Parathyroid adenoma (tissue), 2 donors: ENCODE measurements at regions not wholly inside any gene's neighbourhood (a gene's known extent, or its start where the extent isn't known, plus 50 kb on each side); places are given as distances from the start of the nearest gene placed in this dataset.

Experiments used
- H2AFZ ChIP-seq: fragments of 300-600 bp; sonication (generic); one replicate; pipeline ENCODE4 v1.7.0; 2017; ENCODE audit warnings: antibody characterized with exemption, mild to moderate bottlenecking
- H3K27ac ChIP-seq: fragments of 300-600 bp; sonication (generic); one replicate; pipeline ENCODE4 v1.7.0; 2017
- H3K27me3 ChIP-seq: fragments of 300-600 bp; sonication (generic); one replicate; pipeline ENCODE4 v1.7.0; 2017; ENCODE audit warnings: low read length; ENCODE audit not compliant: control insufficient read depth, insufficient read depth
- H3K36me3 ChIP-seq: fragments of 300-600 bp; sonication (generic); one replicate; pipeline ENCODE4 v1.7.0; 2017; ENCODE audit warnings: low read length; ENCODE audit not compliant: control insufficient read depth, insufficient read depth
- H3K4me1 ChIP-seq: fragments of 300-600 bp; sonication (generic); one replicate; pipeline ENCODE4 v1.7.0; 2017; ENCODE audit warnings: control low read depth
- H3K4me2 ChIP-seq: fragments of 300-600 bp; sonication (generic); one replicate; pipeline ENCODE4 v1.7.0; 2017; ENCODE audit warnings: low read length
- H3K4me3 ChIP-seq: fragments of 300-600 bp; sonication (generic); one replicate; pipeline ENCODE4 v1.7.0; 2017; ENCODE audit warnings: low read depth, low read length
- H3K79me2 ChIP-seq: fragments of 300-600 bp; sonication (generic); one replicate; pipeline ENCODE4 v1.7.0; 2017; ENCODE audit warnings: control low read depth
- H3K9ac ChIP-seq: fragments of 300-600 bp; sonication (generic); one replicate; pipeline ENCODE4 v1.7.0; 2017; ENCODE audit warnings: mild to moderate bottlenecking
- H3K9me3 ChIP-seq: fragments of 300-600 bp; sonication (generic); one replicate; pipeline ENCODE4 v1.7.0; 2017; ENCODE audit warnings: low read length; ENCODE audit not compliant: control insufficient read depth
- TF ChIP-seq, protein P1 (sequence below): fragments of 300-600 bp; sonication (generic); IDR thresholded peaks from one replicate; pipeline ENCODE4 v1.7.0; 2017; ENCODE audit warnings: antibody characterized with exemption, mild to moderate bottlenecking
- donor health status: primary hyperparathyroidism.

GRCh38 chr2:468648-469336, 180.9 kb upstream of the ALKAL2 start:
- H3K27me3 ChIP-seq = no peaks in the 10 kb centered on the region
- H3K9me3 ChIP-seq = no peaks in the 10 kb centered on the region
- H3K27ac ChIP-seq = no peak overlapping the region
- H3K4me3 ChIP-seq = no peak overlapping the region
- H3K4me1 ChIP-seq = no peaks in the 10 kb centered on the region
- TF ChIP-seq, protein P1, sequence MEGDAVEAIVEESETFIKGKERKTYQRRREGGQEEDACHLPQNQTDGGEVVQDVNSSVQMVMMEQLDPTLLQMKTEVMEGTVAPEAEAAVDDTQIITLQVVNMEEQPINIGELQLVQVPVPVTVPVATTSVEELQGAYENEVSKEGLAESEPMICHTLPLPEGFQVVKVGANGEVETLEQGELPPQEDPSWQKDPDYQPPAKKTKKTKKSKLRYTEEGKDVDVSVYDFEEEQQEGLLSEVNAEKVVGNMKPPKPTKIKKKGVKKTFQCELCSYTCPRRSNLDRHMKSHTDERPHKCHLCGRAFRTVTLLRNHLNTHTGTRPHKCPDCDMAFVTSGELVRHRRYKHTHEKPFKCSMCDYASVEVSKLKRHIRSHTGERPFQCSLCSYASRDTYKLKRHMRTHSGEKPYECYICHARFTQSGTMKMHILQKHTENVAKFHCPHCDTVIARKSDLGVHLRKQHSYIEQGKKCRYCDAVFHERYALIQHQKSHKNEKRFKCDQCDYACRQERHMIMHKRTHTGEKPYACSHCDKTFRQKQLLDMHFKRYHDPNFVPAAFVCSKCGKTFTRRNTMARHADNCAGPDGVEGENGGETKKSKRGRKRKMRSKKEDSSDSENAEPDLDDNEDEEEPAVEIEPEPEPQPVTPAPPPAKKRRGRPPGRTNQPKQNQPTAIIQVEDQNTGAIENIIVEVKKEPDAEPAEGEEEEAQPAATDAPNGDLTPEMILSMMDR = no peak
- H3K4me2 ChIP-seq = no peak overlapping the region
- no peaks in the 10 kb centered on the region for H3K36me3 ChIP-seq
- H2AFZ ChIP-seq = no peak overlapping the region
- H3K79me2 ChIP-seq = no peaks in the 10 kb centered on the region
- no peak overlapping the region for H3K9ac ChIP-seq

GRCh38 chr2:467892-468647, 180.2 kb upstream of the ALKAL2 start:
- Histone ChIP-seq H3K4me3 (no peak overlapping the region), H3K9ac (no peak overlapping the region), H3K9me3 (no peaks in the 10 kb centered on the region), H3K4me1 (no peaks in the 10 kb centered on the region), H3K27me3 (no peaks in the 10 kb centered on the region), H3K4me2 (no peak overlapping the region), H2AFZ (no peak overlapping the region), H3K27ac (no peak overlapping the region), H3K79me2 (no peaks in the 10 kb centered on the region), H3K36me3 (no peaks in the 10 kb centered on the region)
- TF ChIP-seq, protein P1 = no peak

DNA sequence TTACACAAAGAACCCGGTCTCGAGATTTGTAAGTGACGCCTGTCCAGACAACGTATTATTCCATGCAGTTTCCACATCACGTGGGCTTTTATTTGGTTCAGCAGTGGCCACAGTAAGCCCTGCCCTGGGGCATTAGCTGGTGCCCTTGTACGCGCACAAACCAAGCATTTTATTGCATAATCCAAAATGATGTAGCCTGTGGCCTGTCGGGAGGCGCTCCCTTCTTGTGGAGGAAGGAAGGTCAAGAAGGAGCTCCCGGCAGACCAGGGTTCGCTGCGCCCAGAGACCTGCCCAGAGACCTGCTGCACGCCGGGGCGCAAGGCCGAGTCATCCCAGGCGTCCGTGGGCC, 179.6 kb upstream of the ALKAL2 start:
- TF ChIP-seq, protein P1 = no peak
- Histone ChIP-seq H2AFZ (no peak overlapping the region), H3K27me3 (no peaks in the 10 kb centered on the region), H3K36me3 (no peaks in the 10 kb centered on the region), H3K9me3 (no peaks in the 10 kb centered on the region), H3K9ac (no peak overlapping the region), H3K4me1 (no peaks in the 10 kb centered on the region), H3K27ac (no peak overlapping the region), H3K4me3 (no peak overlapping the region), H3K4me2 (no peak overlapping the region), H3K79me2 (no peaks in the 10 kb centered on the region)

GRCh38 chr2:467101-467500, 179.2 kb upstream of the ALKAL2 start:
- Histone ChIP-seq H3K36me3 (no peaks in the 10 kb centered on the region), H3K27ac (no peak overlapping the region), H3K27me3 (no peaks in the 10 kb centered on the region), H3K9ac (no peak overlapping the region), H3K4me1 (no peaks in the 10 kb centered on the region), H3K79me2 (no peaks in the 10 kb centered on the region), H3K4me3 (no peak overlapping the region), H3K9me3 (no peaks in the 10 kb centered on the region), H2AFZ (no peak overlapping the region), H3K4me2 (no peak overlapping the region)
- TF ChIP-seq, protein P1 = no peak
